Hepatocyte (in vitro differentiated cells): ENCODE measurements at regions not wholly inside any gene's neighbourhood (a gene's known extent, or its start where the extent isn't known, plus 50 kb on each side); places are given as distances from the start of the nearest gene placed in this dataset.
A peak's percentile ranks its signal among the peaks of the same experiment; 100 is the strongest.

Experiments
- DNase-seq: peaks from one replicate; pipeline ENCODE4 v3.0.0-alpha.2; 2016; ENCODE audit warnings: low spot score
- H2AFZ ChIP-seq: fragments of 200-600 bp; sonication (generic); 2 replicates; pipeline ENCODE4 v1.6.0; 2016; ENCODE audit warnings: antibody characterized with exemption, mild to moderate bottlenecking
- H3K27ac ChIP-seq: fragments of 200-600 bp; sonication (generic); 2 replicates; pipeline ENCODE4 v1.5.1; 2016; ENCODE audit warnings: mild to moderate bottlenecking
- H3K27me3 ChIP-seq: fragments of 200-600 bp; sonication (generic); 2 replicates; pipeline ENCODE4 v1.6.1; 2016
- H3K36me3 ChIP-seq: fragments of 200-600 bp; sonication (generic); replicated peaks from 2 replicates; pipeline ENCODE4 v1.5.1; 2016; ENCODE audit warnings: low read depth; ENCODE audit not compliant: insufficient read depth
- H3K4me1 ChIP-seq: fragments of 200-600 bp; sonication (generic); 2 replicates; pipeline ENCODE4 v1.5.1; 2016; ENCODE audit warnings: mild to moderate bottlenecking, moderate library complexity; ENCODE audit not compliant: insufficient read depth
- H3K4me2 ChIP-seq: fragments of 200-600 bp; sonication (generic); 2 replicates; pipeline ENCODE4 v1.6.0; 2016
- H3K4me3 ChIP-seq: fragments of 200-600 bp; sonication (generic); 2 replicates; pipeline ENCODE4 v1.5.1; 2016; ENCODE audit warnings: mild to moderate bottlenecking
- H3K79me2 ChIP-seq: fragments of 200-600 bp; sonication (generic); 2 replicates; pipeline ENCODE4 v1.6.0; 2017; ENCODE audit warnings: mild to moderate bottlenecking
- H3K9me2 ChIP-seq: fragments of 200-600 bp; sonication (generic); replicated peaks from 2 replicates; pipeline ENCODE4 v1.6.0; 2017; ENCODE audit warnings: mild to moderate bottlenecking; ENCODE audit not compliant: insufficient read depth
- H3K9me3 ChIP-seq: fragments of 200-600 bp; sonication (generic); 2 replicates; pipeline ENCODE4 v1.5.1; 2016; ENCODE audit warnings: low read depth, mild to moderate bottlenecking
- H4K20me1 ChIP-seq: fragments of 200-600 bp; sonication (generic); 2 replicates; pipeline ENCODE4 v1.6.0; 2016; ENCODE audit warnings: mild to moderate bottlenecking; ENCODE audit not compliant: insufficient read depth, poor library complexity, severe bottlenecking
- CTCF ChIP-seq: fragments of 200-600 bp; sonication (generic); IDR thresholded peaks from 2 replicates; pipeline ENCODE4 v1.5.1; 2016; ENCODE audit warnings: antibody characterized with exemption, mild to moderate bottlenecking; ENCODE audit not compliant: poor library complexity
- EZH2 ChIP-seq: fragments of 200-600 bp; sonication (generic); IDR thresholded peaks from 2 replicates; pipeline ENCODE4 v1.6.1; 2016; ENCODE audit warnings: antibody characterized with exemption, mild to moderate bottlenecking, borderline replicate concordance
- EZH2phosphoT487 ChIP-seq: fragments of 200-600 bp; sonication (generic); IDR thresholded peaks from one replicate; pipeline ENCODE4 v1.6.1; 2018; ENCODE audit warnings: antibody characterized with exemption, mild to moderate bottlenecking, low read depth, moderate library complexity; ENCODE audit not compliant: unreplicated experiment, severe bottlenecking
- WGBS: methylation state at CpG from one replicate; pipeline ENCODE4 v1.1.6; 2016; ENCODE audit warnings: low lambda C conversion rate; ENCODE audit errors: missing lambda C conversion rate; 5-methylcytosine and 5-hydroxymethylcytosine counted together

DNA sequence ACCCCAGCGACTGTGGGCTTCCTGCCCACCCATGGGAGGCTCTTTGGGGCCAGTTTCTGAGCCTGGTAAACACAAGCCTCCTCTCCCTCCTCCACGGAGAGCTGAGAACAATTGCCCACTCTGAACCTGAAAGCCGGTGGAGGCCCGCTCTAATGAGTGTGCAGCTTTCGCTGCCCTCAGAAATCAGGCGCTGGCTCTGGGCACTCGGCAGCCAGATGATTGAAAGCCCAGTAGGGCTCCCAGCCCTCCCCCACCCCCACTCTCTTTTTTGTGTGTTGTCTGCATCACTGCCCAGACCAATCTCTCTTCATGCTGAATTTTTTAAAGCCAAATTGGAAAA lies 438.9 kb downstream of the RPS24 start:
- TF ChIP-seq EZH2phosphoT487 (no peak), CTCF (no peak), EZH2 (no peak)
- no peak for DNase-seq
- H3K79me2 ChIP-seq: no peaks in the 10 kb centered on the region
- no peak overlapping the region for H3K4me3 ChIP-seq
- no peaks in the 10 kb centered on the region for H3K36me3 ChIP-seq
- no peaks in the 10 kb centered on the region for H3K9me2 ChIP-seq
- H2AFZ ChIP-seq: no peak overlapping the region
- H3K4me1 ChIP-seq: peaks cover 19% of the 10 kb centered on the region
- 32% methylated on average over 6 of the region's 7 CpGs for WGBS
- no peaks in the 10 kb centered on the region for H4K20me1 ChIP-seq
- H3K9me3 ChIP-seq: no peaks in the 10 kb centered on the region
- H3K27me3 ChIP-seq: no peaks in the 10 kb centered on the region
- H3K4me2 ChIP-seq: peak overlapping the region; percentile 24
- peak overlapping the region; percentile 82 for H3K27ac ChIP-seq

DNA sequence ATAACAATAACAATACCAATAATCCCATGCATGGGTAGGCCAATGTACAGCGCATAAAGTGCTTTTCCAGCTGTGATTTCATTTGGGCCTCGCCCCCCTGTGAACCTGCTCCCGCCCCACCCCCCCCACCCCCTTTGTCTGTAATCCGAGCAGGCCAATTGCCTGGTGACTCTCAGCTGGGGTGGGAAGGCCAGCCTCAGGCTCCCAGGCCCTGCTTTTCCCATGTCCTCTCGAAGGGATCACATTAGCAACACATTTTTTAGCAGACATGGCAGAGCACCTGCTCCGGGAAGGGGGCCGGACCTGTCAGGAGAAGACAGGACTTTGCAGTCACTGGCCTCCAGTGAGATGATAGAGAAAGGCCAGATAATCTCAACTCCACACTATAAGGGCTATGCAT lies 439.3 kb downstream of the RPS24 start:
- H4K20me1 ChIP-seq: no peaks in the 10 kb centered on the region
- H3K4me2 ChIP-seq: no peak overlapping the region
- no peaks in the 10 kb centered on the region for H3K79me2 ChIP-seq
- H3K4me1 ChIP-seq: peaks cover 17% of the 10 kb centered on the region
- H3K9me2 ChIP-seq: no peaks in the 10 kb centered on the region
- H3K9me3 ChIP-seq: no peaks in the 10 kb centered on the region
- 50% methylated on average over 7 of the region's 7 CpGs for WGBS
- H3K36me3 ChIP-seq: no peaks in the 10 kb centered on the region
- H3K27ac ChIP-seq: no peak overlapping the region
- H3K27me3 ChIP-seq: no peaks in the 10 kb centered on the region
- H3K4me3 ChIP-seq: no peak overlapping the region
- no peak overlapping the region for H2AFZ ChIP-seq
- no peak for DNase-seq
- TF ChIP-seq CTCF: no peak

GRCh38 chr10:78474743-78475142 lies 441.1 kb downstream of the RPS24 start:
- Histone ChIP-seq H3K36me3 (no peaks in the 10 kb centered on the region), H3K4me2 (no peak overlapping the region), H3K79me2 (no peaks in the 10 kb centered on the region), H2AFZ (no peak overlapping the region), H3K27me3 (no peaks in the 10 kb centered on the region), H3K4me1 (peaks cover 17% of the 10 kb centered on the region), H3K9me3 (no peaks in the 10 kb centered on the region), H4K20me1 (no peaks in the 10 kb centered on the region), H3K4me3 (no peak overlapping the region), H3K9me2 (no peaks in the 10 kb centered on the region), H3K27ac (no peak overlapping the region)
- WGBS: 90% methylated on average over 3 of the region's 3 CpGs
- DNase-seq: no peak
- TF ChIP-seq CTCF (no peak), EZH2phosphoT487 (no peak), EZH2 (no peak)

GRCh38 chr10:78475437-78475836 lies 441.8 kb downstream of the RPS24 start:
- no peak overlapping the region for H3K4me2 ChIP-seq
- no peaks in the 10 kb centered on the region for H3K27me3 ChIP-seq
- peaks cover 17% of the 10 kb centered on the region for H3K4me1 ChIP-seq
- no peak overlapping the region for H3K4me3 ChIP-seq
- H3K79me2 ChIP-seq: no peaks in the 10 kb centered on the region
- H3K36me3 ChIP-seq: no peaks in the 10 kb centered on the region
- no peaks in the 10 kb centered on the region for H4K20me1 ChIP-seq
- no peak overlapping the region for H3K27ac ChIP-seq
- H3K9me3 ChIP-seq: no peaks in the 10 kb centered on the region
- TF ChIP-seq EZH2 (no peak), CTCF (no peak), EZH2phosphoT487 (no peak)
- no peaks in the 10 kb centered on the region for H3K9me2 ChIP-seq
- DNase-seq: no peak
- H2AFZ ChIP-seq: no peak overlapping the region
- 76% methylated on average over 7 of the region's 7 CpGs for WGBS
